HUDEP-2 (cell line): ENCODE measurements at regions not wholly inside any gene's neighbourhood (a gene's known extent, or its start where the extent isn't known, plus 50 kb on each side); places are given as distances from the start of the nearest gene placed in this dataset.
"Not testable (repeated sequence)": the region's sequence is repeated elsewhere in the genome, so short reads cannot be mapped to it uniquely, and the experiment has no call there.

Experiments used
- DNase-seq, 76 experiments: peaks; one replicate each; lab custom pipeline; 2025; ENCODE audit not compliant: unreplicated experiment in 76 of 76; lab: John Stamatoyannopoulos, UW

DNA sequence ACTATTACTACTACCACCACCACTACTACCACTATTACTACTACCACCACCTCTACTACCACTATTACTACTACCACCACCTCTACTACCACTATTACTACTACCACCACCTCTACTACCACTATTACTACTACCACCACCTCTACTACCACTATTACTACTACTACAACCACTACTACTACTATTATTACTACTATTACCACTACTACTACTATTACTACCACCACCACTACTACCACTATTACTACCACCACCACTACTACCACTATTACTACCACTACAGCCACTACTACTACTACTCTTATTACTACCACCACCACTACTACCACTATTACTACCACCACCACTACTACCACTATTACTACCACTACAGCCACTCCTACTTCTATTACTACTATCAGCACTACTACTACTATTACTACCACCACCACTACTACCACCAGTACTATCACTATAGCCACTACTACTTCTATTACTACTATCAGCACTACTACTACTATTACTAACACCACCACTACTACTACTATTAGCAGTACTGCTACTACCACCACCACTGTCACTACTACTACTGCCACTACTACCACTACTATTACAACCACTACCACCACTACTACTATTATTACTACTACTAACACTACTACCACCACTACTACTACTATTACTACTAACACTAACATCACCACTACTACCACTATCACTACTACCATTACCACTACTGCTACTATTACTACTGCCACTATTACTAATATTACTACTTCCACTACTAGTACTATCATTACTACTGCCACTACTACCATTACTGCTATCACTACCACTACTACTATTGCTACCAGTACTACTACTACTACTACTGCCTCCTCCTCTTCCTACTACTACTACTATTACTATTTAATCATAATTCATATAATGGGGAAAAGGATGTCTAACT is 669.2 kb upstream of the SOX11 start:
- not testable (repeated sequence) for DNase-seq

DNA sequence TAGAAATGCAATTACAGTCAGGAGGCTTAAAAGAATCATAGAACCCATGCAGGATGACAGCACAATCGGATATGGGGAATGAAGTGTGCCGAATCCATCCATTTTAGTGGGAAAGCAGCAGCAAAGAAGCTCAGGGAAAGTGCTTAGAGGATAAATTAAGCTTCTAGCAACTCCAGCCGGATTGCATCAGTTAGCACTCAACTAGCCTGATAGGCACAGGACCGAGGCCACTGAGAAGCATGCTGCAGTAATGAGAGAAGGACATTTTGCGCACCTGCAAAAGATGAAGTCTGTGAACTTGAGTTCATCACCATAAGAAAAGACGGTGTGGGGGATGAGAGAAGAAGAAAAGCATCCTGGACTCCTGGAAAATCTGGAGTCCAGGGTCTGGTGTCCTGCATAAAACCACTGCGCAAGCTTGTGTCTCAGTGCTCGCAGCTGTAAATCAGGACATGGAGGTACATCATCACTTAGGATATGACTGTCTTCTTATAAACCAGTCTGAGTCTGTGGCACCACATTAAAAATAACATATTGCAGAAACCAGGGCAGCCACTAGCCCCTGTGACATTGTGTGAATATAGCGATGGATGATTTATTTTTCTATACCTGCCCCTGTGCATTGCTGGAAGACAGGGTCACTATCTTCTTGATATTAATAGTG is 665.5 kb upstream of the SOX11 start:
- DNase-seq, result no peak

DNA sequence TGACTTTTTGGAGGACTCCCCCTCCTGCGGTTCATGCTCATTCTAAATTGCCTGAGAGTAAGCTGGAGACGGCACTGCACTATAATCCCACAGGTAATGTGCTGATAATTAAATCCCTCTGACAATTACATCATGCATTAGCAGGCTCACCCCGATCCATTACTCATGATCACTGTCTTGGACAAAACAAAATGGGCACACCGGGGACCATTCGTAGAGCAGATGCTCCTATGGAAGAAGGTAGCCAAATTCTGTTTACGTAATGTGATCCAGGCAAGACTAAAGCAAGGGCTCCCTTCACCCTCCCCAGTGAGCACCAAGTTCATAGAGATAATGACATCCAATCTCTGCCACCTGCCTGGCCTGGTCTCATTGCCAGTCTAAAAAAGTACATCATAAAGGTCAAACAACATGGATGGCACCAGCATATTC is 657.1 kb upstream of the SOX11 start:
- DNase-seq, result no peak

DNA sequence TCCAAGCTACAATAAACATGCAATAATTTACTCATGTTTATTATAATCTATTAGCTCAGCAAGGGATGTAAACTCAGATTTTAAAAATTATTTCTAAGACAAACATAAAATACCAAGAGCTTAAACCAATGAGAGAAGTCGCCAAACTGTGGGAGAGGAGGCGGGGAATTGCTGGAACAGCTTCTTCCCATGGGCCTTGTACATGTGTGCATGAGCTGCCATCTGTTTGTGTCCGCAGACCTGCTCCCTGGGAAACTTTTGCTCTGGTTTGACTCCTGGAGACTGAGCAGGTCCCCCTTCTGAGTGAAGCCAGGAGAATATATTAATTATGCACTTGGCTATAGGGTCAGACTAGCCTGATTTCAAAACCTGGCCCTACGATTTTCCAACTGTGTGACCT is 655.9 kb upstream of the SOX11 start:
- DNase-seq, result no peak

DNA sequence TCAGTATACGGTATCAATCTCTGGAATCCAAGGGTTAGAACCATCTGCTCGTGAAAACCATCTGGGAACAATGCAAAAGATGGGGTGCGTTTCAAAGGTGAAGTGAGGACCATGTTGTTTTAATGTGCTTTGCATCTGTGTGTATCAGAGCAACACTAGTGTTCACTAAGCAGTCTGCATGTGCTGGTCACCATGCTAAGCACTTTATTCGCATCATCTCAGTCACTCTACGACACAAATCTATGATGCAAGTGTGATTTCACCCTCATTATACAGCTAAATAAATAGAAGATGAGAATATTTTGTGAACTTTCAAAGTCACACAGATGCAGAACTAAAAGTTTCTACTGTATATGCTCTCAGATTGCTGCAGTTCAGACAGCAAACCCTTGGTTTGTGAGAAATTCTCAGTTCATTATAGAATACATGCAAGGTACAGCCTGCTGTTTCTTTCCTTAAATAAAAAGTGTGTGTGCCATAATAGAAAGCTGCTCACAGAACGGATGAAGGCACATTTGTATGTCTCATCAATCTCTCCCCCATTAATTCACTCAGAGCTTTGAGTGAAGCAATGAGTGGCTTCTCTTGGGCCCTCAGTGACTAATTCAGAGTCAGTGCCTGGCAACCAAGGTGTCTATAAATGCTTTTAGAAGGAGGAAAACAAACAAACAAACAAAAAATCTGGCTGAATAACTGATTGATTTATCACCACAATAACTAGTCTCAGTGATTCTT is 652.8 kb upstream of the SOX11 start:
- no peak for DNase-seq

DNA sequence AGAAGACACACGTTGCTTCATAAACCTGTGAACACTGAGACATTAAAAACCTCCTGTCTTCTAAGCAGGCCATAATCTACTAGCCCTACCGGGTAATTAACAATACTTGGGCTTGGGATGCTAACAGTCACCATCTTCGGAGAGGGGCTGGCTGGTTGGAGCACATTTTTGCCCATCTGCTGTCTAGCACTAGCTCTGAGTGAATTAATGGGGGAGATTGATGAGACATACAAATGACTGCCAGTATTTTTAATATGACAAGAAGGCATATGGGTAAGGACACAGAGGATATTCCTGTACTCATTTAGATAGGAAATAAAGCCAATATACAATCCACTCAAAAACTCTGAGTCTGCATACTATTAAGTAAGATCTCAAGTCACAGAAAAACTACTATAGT is 651.6 kb upstream of the SOX11 start:
- DNase-seq, result no peak

DNA sequence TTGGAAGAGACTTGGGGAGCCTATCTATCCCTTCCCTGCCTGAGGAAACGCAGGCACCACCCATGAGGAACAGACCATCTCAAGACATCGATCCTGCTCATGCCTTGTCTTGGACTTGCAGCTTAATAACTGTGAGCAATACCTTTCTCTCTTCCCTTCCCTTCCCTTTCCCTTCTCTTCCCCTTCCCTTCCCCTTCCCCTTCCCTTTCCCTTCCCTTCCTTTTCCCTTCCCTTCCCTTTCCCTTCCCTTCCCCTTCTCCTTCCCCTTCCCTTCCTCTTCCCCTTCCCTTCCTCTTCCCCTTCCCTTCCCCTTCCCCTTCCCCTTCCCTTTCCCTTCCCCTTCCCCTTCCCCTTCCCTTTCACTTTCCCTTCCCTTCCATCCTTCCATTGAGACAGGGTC is 650.7 kb upstream of the SOX11 start:
- no peak for DNase-seq

DNA sequence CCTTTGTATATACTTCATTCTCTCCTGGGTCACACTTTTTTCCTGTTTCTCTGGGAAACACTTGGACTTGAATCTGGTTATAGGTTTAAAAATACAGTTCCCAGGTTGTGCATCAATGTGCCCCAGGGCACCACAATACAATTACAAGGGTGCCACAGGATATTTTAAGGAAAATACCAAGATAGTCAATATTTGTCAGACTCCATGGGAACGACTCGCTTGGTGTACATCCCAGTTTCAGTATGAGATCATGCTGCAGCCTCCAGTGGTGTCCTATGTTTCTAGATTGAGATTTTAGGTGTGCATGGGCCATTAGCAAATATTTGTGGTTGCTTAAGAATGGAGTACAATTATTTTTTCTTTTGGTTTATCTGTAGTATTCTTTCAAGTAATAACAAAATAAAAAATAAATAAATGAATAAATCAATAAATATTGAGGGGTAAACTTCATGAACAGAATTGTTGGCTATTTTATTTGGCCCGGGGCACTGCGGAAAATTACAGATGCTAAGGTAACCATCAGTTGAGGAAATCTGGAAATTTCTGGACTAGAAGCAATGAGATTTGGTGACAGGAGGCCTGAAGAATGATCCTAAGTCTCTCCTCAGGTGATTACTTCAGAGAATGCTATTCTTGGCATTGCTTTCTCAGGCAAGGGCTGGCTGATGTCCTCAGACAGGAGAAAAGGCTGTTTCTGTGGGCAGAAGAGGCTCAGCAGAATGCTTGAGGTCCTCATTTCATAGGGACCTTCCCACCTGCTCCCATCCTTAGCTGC is 649.3 kb upstream of the SOX11 start:
- DNase-seq, result no peak

DNA sequence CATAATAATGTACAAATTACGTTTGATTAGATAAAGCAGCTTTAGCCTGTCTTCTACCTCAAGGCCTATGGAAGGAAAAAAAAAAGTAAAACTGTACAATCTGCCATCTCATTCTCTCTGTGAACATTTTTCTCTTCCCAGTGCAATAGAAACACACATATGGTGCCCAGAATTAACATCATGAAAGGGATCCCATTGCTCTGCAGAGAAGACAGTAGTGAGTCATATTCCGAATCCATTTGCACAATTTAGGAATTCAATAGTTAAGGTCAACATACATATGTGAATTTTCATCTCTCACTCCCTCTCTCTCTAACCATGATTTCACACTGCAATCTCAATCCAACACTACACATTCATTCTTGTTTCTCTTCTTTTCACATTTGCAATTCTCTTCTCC is 640.9 kb upstream of the SOX11 start:
- DNase-seq, result no peak

DNA sequence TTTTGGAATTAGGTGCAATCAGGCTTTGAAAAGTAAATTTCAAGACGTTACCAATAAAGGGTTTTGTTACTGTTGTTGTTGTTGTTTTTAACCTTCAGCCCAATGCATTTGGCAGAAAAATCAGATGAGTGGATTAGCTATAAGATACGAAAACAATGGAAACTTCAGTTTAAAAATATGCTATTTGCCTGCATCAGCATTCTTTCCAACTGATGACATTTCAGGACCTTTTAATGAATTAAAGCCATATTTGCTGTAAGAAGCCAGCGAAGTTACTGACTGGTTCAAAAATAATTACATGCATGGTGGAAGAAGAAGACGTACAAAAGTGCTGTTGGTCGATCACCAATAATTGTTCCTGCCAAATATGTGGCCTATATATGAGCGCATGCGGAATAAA is 639.3 kb upstream of the SOX11 start:
- no peak for DNase-seq

DNA sequence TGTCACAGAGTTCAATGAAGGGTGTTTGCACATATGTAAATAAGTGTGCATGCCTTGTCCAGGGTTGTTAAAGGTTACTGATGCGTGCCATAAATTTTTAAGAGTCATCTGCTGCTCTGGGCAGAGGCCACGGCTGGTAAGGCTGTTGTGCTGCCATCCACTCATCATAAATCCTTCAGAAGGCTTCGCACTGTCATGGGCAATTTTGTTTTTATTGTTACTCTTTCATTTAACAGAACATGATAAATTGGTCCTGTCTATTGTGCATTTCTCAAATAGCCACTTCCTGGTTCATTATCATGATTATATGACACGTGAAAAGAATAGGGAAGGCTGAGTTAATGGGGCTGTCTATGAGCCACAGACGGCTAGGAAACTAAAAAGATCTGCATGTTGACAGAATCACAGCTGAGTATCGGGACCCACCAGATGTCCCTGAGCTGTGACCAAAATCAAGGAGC is 634.3 kb upstream of the SOX11 start:
- peak in 1 of 76 experiments; percentile 1 for DNase-seq

DNA sequence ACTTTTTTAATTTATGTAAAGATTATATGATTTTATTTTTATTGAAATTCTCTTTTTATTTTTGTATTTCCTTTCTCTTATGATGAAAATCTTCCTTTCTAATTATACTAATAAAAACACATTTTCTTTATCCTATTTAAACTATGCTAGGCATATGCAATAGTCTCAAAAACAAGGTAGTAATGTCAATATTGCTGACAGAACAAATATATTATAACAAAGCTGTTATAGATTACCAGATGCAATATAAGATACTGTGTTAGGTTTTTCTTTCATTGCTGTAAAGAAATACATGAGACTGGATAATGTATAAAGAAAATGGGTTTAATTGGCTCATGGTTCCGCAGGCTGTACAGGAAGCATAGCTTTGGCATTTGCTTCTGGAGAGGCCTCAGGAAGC is 631.2 kb upstream of the SOX11 start:
- no peak for DNase-seq

DNA sequence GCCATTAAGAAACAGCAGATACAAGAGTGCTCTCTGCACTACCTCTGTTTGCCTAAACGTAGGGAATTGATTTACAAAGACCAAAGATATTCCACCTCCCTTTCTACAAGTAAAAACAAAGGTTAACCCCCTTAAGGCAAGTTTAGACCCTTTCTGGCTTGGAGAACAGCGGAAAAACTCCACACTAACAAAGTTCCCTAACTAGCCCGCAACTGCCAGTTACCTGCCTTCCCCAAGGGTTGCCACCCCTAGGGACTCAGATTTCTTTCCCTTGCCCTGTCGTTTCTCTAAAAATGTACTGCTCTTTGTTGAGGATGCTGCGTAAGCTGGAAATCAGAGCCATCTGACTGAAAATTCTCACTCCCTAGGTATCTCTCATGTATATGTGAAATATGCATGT is 627.5 kb upstream of the SOX11 start:
- DNase-seq, result no peak

DNA sequence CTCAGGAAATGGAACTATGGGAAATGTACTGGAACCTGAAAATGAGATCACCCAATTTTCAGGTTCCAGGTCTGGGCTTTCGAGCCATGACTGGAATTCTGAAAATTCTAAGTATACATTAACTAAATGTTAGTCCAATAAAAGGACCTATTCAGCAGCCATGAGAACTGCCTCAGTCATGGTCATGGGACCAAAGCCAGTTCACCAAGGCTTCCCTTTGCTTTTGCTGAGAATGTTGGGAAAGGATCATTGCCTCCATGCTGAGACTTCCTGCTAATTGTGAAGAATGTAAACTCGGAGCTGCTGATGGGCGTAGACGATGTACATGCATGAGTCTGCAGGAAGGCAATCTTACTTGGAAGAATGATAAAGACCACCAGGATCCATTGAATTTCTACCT is 624.4 kb upstream of the SOX11 start:
- no peak for DNase-seq

DNA sequence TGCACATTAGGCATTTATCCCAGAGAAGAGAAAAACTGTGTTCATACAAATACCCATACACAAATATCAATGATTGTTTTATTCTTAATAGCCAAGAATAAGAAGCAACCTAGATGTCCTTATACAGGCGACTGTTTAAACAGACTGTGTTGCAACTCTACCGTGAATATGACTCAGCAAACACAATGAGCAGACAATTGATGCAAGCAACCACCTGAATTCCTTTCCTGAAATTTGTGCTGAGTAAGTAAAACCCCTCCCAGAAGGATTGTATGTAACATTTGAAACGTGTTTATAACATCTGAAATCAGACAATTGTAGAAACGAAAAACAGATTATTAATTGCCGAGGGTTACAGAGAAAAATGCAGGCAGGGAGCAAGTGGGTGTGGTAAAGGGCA is 621.9 kb upstream of the SOX11 start:
- DNase-seq, result no peak

DNA sequence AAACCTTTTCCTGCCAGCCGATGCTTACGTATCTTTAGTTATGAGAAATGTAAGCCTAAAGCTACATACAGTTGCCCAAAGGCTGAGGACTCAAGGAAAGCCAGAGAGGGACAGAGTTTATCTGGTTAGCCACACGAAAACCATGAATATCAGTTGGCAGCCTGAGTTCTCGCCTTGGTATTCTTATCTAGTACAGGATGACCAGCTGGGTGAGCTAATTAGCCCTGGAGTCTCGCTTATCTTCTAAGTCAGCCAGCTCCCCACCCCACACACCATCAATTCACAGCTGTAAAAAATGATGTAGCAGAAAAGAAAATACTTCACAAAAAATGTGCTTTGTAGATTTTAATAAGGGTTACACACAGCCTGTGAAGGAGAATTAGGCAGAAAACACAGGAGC is 617.5 kb upstream of the SOX11 start:
- peak in 72 of 76 experiments; percentile 12 to 92 (median 70) for DNase-seq

DNA sequence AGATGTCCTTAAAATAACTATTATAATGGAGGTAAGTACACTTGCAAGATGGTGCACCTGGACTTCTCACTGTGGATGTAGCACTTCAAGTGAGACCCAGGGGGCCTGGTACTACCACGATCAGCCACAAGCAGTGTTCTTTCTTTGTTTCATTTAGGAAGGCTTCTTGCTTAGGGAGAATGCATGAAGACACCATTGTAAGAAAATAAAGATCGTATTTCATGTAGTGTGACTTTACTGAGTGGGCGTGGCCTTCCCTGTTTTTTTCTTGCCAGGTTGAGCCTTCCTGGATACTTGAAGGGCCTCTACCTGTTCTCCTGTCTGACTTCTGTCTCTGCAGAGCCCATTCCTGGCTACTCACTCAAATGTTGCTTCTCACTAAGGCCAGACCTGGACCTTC is 615.6 kb upstream of the SOX11 start:
- DNase-seq, result no peak

DNA sequence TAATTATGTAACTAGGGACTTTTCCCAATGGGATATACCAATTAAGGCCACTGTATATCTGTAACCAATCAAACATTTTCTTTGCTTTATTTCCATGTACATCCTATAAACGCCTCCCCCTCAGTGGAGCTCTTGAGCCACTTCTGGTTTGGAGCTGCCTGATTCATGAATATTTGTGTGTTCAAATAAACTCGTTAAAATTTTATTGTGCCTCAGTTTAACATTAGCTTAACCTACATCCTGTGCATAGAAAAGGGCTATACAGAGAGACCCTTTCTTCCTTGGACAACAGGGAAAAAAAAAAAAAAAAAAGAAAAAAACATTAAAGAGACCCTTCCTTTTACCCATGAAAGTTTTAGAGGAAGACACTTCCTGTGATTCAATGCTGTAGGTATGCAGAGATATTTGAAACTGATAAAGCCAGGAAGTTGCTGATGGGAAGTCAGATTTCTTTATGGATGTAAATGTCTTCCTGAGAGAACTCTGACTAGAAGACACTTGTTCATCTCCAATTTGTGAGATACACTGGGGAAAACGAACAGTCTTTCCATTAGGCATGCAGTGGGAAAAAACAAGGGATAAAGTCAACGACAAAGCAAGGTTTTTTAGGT is 614.6 kb upstream of the SOX11 start:
- DNase-seq, result no peak

DNA sequence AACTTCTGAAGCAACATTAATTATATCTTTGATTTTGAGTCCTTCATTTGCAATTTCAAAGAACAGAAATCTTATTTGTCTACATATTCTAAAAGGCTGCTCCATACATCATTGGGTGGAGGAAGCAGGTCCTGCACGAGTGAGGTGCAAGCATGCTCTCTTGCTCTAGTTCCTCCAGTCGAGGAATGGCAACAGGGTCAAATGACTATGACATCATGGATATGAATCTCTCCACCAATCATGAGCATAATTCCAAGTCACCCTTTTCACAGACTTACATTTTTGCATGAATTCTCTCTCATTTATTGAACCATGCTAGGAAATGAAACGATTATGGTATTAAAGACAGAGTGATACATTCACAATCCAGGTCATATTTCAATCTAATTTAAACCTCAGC is 608.8 kb upstream of the SOX11 start:
- no peak for DNase-seq

DNA sequence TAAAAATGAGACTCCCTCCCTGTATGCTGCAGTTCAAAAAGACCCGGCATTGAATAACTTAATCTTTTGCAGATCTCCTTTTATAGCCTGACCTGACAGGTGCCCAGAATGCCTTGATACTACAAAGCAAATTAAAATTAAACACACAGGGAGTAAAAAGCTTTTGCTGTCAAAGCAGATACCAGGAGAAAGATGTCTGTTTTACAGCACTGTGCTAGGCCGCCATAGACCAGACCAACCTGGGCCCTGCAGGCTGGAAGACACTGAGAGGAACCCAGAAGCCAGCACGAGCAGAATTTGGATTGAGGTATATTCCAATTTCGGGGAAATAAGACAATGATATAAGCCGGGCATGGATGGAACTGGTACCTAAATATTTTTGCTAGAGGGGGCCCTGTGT is 602.8 kb upstream of the SOX11 start:
- DNase-seq, result no peak
